ENCODE measurements at regions not wholly inside any gene's neighbourhood (a gene's known extent, or its start where the extent isn't known, plus 50 kb on each side); places are given as distances from the start of the nearest gene placed in this dataset.
"Not testable (repeated sequence)": the region's sequence is repeated elsewhere in the genome, so short reads cannot be mapped to it uniquely, and the experiment has no call there.

DNA sequence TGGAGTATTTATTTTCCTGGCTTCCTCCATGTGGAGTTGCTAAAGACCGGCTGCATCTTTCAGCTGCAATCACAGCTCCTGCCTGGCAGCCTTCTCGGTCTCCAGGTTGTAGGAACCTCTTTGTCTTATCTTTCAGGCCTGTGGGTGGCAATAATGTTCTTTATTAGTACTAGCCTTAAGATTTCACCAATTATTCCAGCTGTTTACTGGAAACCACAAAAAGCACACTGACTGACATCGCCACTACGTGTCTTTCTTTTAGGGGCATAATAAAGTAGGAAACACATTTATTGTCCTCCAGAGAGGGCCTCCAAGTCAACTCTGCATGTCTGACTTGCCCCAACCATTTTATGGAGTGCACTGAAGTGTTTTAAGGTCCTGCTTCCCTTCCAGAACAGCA is 1116.5 kb upstream of the TMEM132C start:
- TF ChIP-seq CTCF (IDR thresholded peaks at IDR 0.05; ENCODE audit: insufficient read depth, low read depth, low read length, missing control alignments), result no peak
- H3K4me3 ChIP-seq (ENCODE audit: low read length), result no peak overlapping the region
- DNase-seq (ENCODE audit: low read depth), result no peak

- DNase-seq (ENCODE audit: low read depth), result no peak
- H3K4me3 ChIP-seq (ENCODE audit: low read length), result no peak overlapping the region
- no peak for TF ChIP-seq CTCF (IDR thresholded peaks at IDR 0.05; ENCODE audit: insufficient read depth, low read depth, low read length, missing control alignments)
These were observed 1116.0 kb upstream of the TMEM132C start for GRCh38 chr12:127150956-127151355.

- no peak for DNase-seq (ENCODE audit: low read depth)
- TF ChIP-seq CTCF (IDR thresholded peaks at IDR 0.05; ENCODE audit: insufficient read depth, low read depth, low read length, missing control alignments), result no peak
- no peak overlapping the region for H3K4me3 ChIP-seq (ENCODE audit: low read length)
These were observed 1113.0 kb upstream of the TMEM132C start for GRCh38 chr12:127153996-127154395.

DNA sequence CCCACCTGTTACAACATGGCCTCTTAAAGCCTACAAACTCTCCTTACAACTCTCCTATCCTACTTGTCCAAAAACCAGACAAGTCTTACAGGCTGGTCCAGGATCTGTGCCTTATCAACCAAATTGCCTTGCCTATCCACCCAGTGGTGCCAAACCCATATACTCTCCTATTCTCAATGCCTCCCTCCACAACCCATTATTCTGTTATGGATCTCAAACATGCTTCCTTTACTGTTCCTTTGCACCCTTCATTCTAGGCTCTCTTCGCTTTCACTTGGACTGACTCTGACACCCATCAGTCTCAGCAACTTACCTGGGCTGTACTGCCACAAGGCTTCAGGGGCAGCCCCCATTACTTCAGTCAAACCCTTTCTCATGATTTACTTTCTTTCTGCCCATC is 1112.1 kb upstream of the TMEM132C start:
- not testable (repeated sequence) for DNase-seq (ENCODE audit: low read depth); H3K4me3 ChIP-seq (ENCODE audit: low read length)

- not testable (repeated sequence) for DNase-seq (ENCODE audit: low read depth); H3K4me3 ChIP-seq (ENCODE audit: low read length)
These were observed 1110.9 kb upstream of the TMEM132C start for GRCh38 chr12:127155935-127156619.

DNA sequence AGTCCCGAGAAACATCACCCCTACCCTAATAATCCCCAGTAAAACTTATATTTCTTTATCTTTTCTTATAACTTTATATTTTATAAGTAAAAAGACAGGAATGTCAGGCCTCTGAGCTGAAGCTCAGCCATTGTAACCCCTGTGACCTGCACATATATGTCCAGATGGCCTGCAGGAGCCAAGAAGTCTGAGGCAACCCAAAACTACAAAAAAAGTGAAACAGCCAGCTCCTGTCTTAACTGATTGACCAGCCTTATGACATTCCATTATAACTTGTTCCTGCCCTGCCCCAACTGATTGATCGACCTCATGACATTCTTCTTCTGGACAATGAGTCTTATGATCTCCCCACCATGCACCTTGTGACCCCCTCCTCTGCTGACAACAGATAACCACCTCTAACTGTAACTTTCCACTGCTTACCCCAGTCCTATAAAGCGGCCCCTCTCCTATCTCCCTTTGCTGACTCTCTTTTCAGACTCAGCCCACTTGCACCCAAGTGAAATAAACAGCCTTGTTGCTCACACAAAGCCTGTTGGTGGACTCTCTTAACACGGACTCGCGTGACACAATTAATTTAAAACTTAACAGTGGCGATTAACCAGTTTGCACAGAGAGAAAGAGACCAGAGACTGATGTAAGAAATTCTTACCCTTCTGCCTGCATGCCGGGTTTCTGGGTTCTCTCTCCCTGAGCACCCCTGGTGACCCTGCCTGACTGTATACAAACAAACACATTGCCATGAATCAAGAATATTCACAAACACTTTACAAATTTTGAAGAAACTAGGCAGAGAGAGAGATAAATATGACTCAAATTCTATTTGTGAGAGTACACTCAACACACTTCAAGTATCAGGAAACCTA is 1109.2 kb upstream of the TMEM132C start:
- H3K4me3 ChIP-seq (ENCODE audit: low read length); DNase-seq (ENCODE audit: low read depth): not testable (repeated sequence)

- H3K4me3 ChIP-seq (ENCODE audit: low read length), result no peak overlapping the region
- no peak for DNase-seq (ENCODE audit: low read depth)
- no peak for TF ChIP-seq CTCF (IDR thresholded peaks at IDR 0.05; ENCODE audit: insufficient read depth, low read depth, low read length, missing control alignments)
These were observed 1108.4 kb upstream of the TMEM132C start for GRCh38 chr12:127158385-127159061.

DNA sequence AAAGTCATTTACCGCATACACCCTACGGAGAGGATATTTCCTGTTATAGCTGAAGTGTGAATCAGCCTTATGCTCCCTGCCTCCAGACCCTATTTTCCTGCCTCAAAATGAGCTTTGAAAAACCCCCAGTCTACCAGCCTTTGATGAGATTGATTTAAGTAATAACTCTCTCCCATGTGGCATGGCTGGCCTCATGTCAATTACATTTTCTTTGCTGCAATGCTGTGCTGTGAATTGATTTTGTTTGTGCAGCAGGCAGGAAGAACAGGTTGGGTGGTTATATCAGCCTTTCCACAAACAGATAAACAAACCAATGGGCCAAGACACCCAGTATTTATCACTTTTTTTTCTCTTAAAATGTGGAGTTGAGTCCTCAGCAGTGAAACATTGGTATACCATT is 1105.5 kb upstream of the TMEM132C start:
- TF ChIP-seq CTCF (IDR thresholded peaks at IDR 0.05; ENCODE audit: insufficient read depth, low read depth, low read length, missing control alignments), result no peak
- no peak for DNase-seq (ENCODE audit: low read depth)
- H3K4me3 ChIP-seq (ENCODE audit: low read length), result no peak overlapping the region

Measured in epithelial cell of esophagus (primary cell).